Loucy (cell line): ENCODE measurements at regions not wholly inside any gene's neighbourhood (a gene's known extent, or its start where the extent isn't known, plus 50 kb on each side); places are given as distances from the start of the nearest gene placed in this dataset.

Source experiments
- H2AFZ ChIP-seq: fragments of 200-600 bp; sonication (generic); 2 replicates; pipeline ENCODE4 v1.6.0; 2016; ENCODE audit warnings: antibody characterized with exemption, mild to moderate bottlenecking, low read length, moderate library complexity
- H3F3A ChIP-seq: fragments of 200-600 bp; 2 replicates; pipeline ENCODE4 v1.6.0; 2016; ENCODE audit warnings: antibody characterized with exemption, low read depth, mild to moderate bottlenecking
- H3K27me3 ChIP-seq: fragments of 200-600 bp; sonication (generic); 2 replicates; pipeline ENCODE4 v1.6.1; 2014; ENCODE audit warnings: low read length, mild to moderate bottlenecking; ENCODE audit not compliant: insufficient read depth, poor library complexity, severe bottlenecking
- H3K36me3 ChIP-seq: fragments of 200-600 bp; sonication (generic); 2 replicates; pipeline ENCODE4 v1.6.1; 2016; ENCODE audit warnings: low read length; ENCODE audit not compliant: insufficient read depth
- H3K4me1 ChIP-seq: fragments of 200-600 bp; sonication (generic); 2 replicates; pipeline ENCODE4 v1.5.1; 2014; ENCODE audit warnings: low read length, mild to moderate bottlenecking; ENCODE audit not compliant: insufficient read depth, poor library complexity, severe bottlenecking
- H3K4me2 ChIP-seq: fragments of 200-600 bp; sonication (generic); 2 replicates; pipeline ENCODE4 v1.6.0; 2014; ENCODE audit warnings: antibody characterized with exemption, low read length, low read depth, mild to moderate bottlenecking; ENCODE audit not compliant: poor library complexity, severe bottlenecking
- H3K4me3 ChIP-seq: fragments of 200-600 bp; sonication (generic); 2 replicates; pipeline ENCODE4 v1.5.1; 2014; ENCODE audit warnings: low read length, mild to moderate bottlenecking, mixed read lengths; ENCODE audit not compliant: poor library complexity, severe bottlenecking
- H3K79me2 ChIP-seq: fragments of 200-600 bp; sonication (generic); 2 replicates; pipeline ENCODE4 v1.6.1; 2014; ENCODE audit warnings: low read length; ENCODE audit not compliant: insufficient read depth
- H3K9ac ChIP-seq: fragments of 200-600 bp; sonication (generic); 2 replicates; pipeline ENCODE4 v1.6.0; 2014; ENCODE audit warnings: mild to moderate bottlenecking, low read depth, low read length, moderate library complexity; ENCODE audit not compliant: poor library complexity, severe bottlenecking
- H3K9me2 ChIP-seq: fragments of 200-600 bp; sonication (generic); replicated peaks from 2 replicates; pipeline ENCODE4 v1.6.1; 2016; ENCODE audit warnings: low read depth, low read length, mixed read lengths
- H3K9me3 ChIP-seq: fragments of 200-600 bp; sonication (generic); 2 replicates; pipeline ENCODE4 v1.6.1; 2014; ENCODE audit warnings: mild to moderate bottlenecking, antibody characterized with exemption, low read length, low read depth; ENCODE audit not compliant: insufficient read depth
- H4K20me1 ChIP-seq: fragments of 200-600 bp; sonication (generic); 2 replicates; pipeline ENCODE4 v1.6.0; 2014; ENCODE audit warnings: antibody characterized with exemption, low read length, mild to moderate bottlenecking; ENCODE audit not compliant: insufficient read depth, poor library complexity, severe bottlenecking
- EZH2phosphoT487 ChIP-seq: fragments of 200-600 bp; IDR thresholded peaks from 2 replicates; pipeline ENCODE4 v1.6.1; 2018; ENCODE audit warnings: antibody characterized with exemption, mild to moderate bottlenecking, moderate library complexity, borderline replicate concordance
- TF ChIP-seq, protein P1 (sequence below): fragments of 200-600 bp; sonication (generic); conservative IDR thresholded peaks from 2 replicates; pipeline ENCODE4 v1.5.1; 2014; ENCODE audit warnings: mild to moderate bottlenecking, antibody characterized with exemption, low read length

DNA sequence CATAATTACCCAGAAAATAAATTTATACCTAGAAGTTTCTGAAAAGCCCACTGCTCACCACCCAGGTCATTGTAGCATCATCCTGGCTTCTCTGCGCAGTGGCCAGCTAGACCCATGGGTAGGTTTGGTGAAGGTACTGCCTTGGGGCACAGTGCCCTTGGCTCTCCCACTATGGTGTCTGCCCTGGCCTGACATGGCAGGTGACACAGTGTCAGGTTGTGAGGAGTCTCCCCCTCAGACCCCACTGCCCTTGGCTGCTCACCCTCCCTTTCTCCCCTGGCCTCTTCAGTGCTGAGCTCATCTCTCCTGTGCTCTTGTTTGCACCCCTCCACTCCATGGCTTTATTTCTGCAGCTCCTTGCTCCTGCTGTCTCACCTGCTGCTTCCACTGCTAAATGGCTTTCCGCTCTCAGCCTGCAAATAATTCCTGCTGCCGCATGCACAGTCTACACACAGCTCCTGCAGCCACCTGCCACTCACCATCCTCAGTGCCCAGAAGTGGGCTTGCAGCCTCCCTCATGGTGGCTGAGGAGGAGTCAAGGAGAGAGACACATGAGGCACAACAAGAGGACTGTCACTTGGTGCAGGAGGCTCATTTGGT is 313.4 kb upstream of the MOCS1 start:
- Histone ChIP-seq H3K36me3 (no peaks in the 10 kb centered on the region), H3K9ac (no peak overlapping the region), H3K4me1 (no peaks in the 10 kb centered on the region), H3K4me2 (no peak overlapping the region), H4K20me1 (no peaks in the 10 kb centered on the region), H3K4me3 (no peak overlapping the region), H2AFZ (no peak overlapping the region), H3K27me3 (no peaks in the 10 kb centered on the region), H3K79me2 (no peaks in the 10 kb centered on the region), H3F3A (no peaks in the 10 kb centered on the region), H3K9me3 (0 out of 2 replicates have a peak, but pooled peaks cover 3% of the 10 kb centered on the region), H3K9me2 (no peaks in the 10 kb centered on the region)
- no peak for TF ChIP-seq EZH2phosphoT487
- TF ChIP-seq, protein P1, sequence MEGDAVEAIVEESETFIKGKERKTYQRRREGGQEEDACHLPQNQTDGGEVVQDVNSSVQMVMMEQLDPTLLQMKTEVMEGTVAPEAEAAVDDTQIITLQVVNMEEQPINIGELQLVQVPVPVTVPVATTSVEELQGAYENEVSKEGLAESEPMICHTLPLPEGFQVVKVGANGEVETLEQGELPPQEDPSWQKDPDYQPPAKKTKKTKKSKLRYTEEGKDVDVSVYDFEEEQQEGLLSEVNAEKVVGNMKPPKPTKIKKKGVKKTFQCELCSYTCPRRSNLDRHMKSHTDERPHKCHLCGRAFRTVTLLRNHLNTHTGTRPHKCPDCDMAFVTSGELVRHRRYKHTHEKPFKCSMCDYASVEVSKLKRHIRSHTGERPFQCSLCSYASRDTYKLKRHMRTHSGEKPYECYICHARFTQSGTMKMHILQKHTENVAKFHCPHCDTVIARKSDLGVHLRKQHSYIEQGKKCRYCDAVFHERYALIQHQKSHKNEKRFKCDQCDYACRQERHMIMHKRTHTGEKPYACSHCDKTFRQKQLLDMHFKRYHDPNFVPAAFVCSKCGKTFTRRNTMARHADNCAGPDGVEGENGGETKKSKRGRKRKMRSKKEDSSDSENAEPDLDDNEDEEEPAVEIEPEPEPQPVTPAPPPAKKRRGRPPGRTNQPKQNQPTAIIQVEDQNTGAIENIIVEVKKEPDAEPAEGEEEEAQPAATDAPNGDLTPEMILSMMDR, result no peak

GRCh38 chr6:40244699-40245098 is 310.4 kb upstream of the MOCS1 start:
- TF ChIP-seq, protein P1, result no peak
- no peak for TF ChIP-seq EZH2phosphoT487
- Histone ChIP-seq H4K20me1 (no peaks in the 10 kb centered on the region), H3K9me3 (0 out of 2 replicates have a peak, but pooled peaks cover 3% of the 10 kb centered on the region), H3K27me3 (no peaks in the 10 kb centered on the region), H3K4me2 (no peak overlapping the region), H3K9ac (no peak overlapping the region), H2AFZ (no peak overlapping the region), H3K36me3 (no peaks in the 10 kb centered on the region), H3K9me2 (no peaks in the 10 kb centered on the region), H3K4me3 (no peak overlapping the region), H3F3A (no peaks in the 10 kb centered on the region), H3K79me2 (no peaks in the 10 kb centered on the region), H3K4me1 (no peaks in the 10 kb centered on the region)

DNA sequence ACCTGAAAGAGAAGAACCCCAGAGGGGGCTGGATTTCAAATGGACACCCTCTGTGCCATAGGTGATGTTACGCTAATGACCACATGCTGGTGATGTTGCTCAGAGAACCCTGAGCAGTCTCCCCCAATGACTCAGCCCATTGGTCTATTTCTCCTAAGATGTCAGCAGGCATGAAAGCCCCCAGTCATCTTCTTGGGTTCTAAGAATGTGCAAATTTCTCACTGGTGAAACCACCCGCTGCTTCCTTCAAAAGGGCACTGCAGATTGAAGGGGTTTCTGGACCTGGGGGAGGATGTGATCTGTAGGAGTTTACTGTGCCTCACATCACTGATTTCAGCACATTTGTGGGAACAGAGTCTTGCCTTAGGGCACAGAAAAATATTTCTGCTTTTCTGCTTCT is 298.4 kb upstream of the MOCS1 start:
- no peaks in the 10 kb centered on the region; the same call in 1 of the 2 replicates for H3K9me3 ChIP-seq
- no peaks in the 10 kb centered on the region for H3K4me1 ChIP-seq
- no peak overlapping the region for H3K9ac ChIP-seq
- H2AFZ ChIP-seq, result no peak overlapping the region
- no peaks in the 10 kb centered on the region for H3F3A ChIP-seq
- H3K79me2 ChIP-seq, result no peaks in the 10 kb centered on the region
- H3K27me3 ChIP-seq, result no peaks in the 10 kb centered on the region
- TF ChIP-seq EZH2phosphoT487, result no peak
- TF ChIP-seq, protein P1, result no peak
- H3K4me2 ChIP-seq, result no peak overlapping the region
- no peaks in the 10 kb centered on the region for H4K20me1 ChIP-seq
- H3K4me3 ChIP-seq, result no peak overlapping the region
- H3K9me2 ChIP-seq, result no peaks in the 10 kb centered on the region
- H3K36me3 ChIP-seq, result no peaks in the 10 kb centered on the region
